Ureter (tissue), 1 donor: ENCODE measurements at regions not wholly inside any gene's neighbourhood (a gene's known extent, or its start where the extent isn't known, plus 50 kb on each side); places are given as distances from the start of the nearest gene placed in this dataset.

Source experiments
- DNase-seq: peaks from one replicate; pipeline ENCODE4 v3.0.0-alpha.2; 2020; ENCODE audit warnings: low spot score
- donor health status: DM: yes; HTN: yes; CAD: no.

DNA sequence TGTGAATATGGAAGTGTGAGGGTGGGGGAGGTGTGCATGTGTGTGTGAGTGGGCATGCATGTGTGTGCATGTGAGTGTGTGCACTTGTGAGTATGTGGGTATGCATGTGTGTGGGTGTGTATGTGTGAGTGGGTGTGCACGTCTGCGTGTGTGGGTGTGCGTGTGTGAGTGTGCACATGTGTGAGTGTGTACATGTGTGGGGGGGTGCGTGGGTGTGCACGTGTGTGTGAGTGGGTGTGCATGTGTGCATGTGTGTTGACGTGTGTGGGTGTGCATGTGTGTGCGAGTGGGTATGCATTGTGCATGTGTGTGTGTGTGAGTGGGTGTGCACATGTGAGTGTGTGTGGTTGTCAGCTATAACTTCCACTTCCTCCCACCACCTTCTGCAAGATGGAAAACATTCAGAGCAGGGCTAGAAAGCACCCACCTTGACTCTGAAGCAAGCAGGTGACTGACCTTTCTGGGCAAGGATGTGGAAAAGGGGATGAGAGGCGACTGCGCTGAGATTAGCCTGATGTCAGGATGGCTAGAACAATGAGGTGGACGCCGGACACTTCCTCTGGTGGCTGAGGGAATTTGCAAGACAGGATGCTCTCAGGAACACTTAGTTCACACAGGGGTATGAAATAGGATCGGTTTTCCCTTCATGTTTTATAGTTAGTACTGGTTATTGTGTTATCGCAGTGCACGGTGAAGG lies 103.6 kb downstream of the ACKR3 start:
- DNase-seq, result peak; percentile 27

DNA sequence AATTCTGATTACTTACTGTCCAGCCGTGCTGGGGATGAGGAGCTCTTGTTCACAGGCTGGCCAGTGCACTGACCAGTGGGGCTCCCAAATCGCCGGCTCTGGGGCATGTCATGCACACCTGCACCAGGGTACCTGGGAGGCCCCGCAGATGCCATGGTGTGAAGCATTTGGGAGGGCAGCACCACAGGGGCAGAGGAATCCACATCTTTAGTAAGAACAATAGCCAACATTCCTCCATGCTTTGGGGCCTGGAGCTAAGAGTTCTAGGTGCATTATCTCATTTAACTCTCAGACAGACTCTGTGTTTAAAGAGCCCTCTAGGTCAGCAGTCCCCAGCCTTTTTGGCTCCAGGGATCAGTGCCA lies 104.2 kb downstream of the ACKR3 start:
- peak; percentile 19 for DNase-seq

DNA sequence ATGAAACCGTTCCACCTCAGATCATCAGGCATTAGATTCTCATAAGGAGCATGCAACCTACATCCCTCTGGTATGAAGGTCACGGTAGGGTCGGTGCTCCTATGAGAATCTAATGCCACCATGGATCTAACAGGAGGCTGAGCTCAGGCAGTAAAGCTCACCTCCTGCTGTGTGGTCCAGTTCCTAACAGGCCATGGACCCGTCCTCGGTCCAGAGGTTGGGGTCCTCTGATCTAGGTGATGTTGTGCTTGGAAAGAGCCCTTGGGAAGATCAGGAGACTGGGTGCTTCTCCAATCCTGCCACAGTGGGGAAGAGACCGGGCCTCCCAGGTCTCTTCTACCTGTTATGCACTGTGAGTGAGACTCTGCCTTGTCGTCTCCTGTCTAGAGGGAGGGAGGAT lies 104.6 kb downstream of the ACKR3 start:
- DNase-seq, result peak; percentile 28

DNA sequence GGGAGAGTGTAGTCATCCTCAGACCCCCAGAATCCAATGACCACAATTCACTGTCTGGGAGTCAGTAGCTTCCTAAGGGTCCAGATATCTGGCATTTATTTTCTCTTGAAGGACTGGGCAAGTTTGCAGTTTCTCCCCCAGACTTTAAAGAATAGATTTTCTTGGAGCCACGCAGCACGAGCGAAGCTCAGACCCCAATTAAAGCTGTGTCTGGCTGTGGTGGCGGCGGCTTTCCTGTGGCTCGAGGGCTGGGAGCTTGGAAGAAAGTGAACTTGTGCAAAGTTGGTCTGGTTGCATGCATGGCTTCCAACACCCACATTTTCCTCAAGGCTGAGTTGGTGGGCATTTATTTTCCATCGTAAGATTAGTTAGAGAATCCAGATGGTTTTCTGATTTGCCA lies 105.0 kb downstream of the ACKR3 start:
- DNase-seq, result peak; percentile 36

DNA sequence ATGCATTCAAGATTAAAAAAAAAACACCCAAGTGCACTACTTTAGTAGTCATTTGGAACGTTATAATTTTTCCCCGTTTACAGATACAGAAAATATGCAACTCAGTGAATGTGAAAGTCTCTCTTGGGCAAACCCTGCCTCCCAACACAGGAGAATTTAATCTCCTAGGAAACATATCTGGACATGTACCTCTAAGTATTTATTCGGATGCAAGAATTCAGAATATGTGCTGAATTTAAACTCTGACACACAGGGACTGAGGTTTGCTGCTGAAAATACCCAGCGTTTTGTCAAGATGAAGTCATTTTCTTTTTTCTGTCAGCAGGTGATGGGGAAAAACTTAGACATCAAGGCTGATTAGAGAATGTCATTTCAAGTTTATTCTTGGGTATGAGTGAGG lies 105.4 kb downstream of the ACKR3 start:
- no peak for DNase-seq

DNA sequence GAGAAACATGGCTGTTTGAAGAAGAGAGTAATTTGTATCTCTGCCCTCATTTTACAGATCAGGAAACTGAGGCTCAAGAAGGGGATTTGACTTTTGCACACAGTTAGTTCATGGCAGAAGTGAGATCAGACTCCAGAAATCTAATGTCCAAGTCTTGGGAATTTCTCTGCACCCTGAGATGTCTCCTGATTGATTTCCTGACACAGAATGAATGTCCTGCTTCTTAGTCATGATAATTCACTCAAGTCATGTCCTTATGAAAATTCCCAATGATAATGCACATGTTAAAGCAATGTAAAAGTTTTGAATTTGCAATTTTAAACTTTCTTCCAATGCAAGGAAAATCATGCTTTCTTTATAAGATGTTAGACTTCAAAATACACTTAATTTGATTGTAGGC lies 105.9 kb downstream of the ACKR3 start:
- DNase-seq, result no peak

DNA sequence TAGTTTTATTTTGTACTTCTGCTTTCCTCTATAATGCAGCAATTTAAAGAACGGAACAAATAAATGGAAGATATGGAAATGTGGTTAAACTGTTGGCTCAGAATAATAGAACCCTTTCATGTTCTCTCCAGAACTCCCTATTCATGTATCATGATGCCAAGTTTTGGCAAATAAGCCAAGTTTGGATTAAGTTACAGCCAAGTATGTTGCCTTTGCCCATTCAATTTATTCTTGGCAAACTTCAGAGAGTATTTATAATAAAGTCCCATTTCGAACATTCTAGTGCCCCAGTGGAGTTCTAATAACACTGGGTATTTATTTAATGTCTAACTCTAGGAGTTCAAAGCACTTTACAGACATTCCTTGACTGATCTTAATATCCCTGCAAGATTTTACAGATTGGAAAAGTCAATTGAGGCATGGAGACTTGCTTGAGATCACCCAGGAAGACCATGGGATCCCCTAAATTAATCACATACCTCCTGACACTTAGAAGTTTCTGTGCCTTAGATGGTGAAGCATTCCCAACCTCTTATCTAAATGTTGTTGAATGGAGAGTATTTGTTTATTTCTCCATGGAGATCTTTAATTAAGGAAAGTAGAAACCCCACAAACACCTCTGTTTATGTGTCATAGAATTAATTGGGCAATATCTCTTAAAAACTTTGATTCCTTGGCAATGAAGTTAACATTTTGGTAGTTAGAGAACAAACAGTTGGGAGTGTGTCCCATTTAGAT lies 106.7 kb downstream of the ACKR3 start:
- no peak for DNase-seq

DNA sequence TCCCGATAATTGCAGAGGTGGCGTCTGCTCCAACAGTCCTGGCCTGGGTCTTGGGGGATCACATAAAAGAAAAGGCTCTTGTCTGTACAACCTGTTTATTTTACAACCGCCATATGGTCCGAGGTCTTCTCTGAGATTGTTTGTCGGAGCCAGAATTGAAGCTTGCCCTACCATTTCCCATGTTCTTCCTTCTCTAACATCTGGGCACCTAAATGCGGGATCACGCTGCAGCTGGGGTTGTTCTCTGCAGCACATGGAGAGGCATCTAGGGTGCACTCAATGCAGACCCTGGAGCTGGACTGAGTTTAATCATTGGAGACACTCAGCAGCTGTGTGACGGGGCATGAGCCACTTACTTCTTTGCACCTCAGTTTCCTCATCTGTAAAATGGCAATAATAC lies 107.7 kb downstream of the ACKR3 start:
- no peak for DNase-seq

DNA sequence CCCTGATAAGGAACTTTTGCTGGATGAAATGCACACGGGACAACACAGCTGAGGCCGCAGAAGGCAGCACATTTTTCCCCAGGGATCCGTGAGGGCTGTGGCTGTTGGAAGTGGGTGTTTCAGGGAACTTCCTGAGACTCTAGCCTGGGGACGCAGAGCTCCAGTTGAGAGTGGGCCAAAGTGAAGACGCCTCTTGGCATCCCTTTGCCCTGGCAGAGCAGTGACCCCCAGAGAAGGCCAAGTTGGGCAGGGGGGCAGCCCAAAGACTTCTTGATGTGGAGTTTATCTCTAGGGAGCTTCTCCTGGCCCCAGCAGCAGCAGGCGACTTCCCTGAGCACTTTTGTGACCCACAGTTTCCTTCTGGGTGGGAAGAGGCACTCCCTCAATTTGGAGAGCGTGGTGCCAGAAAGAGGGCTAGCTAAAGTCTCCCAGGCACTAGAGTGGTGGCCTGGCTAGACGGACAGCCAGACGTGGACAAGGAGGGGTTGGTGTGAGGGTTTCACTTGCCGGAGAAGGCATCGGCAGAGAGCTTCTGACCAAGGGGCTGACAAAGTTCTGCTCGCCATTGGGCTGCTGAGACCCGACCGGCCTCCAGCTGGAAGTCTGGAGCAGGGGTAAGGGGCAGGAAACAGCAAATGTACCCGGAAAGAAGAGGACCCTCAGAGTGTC lies 108.8 kb downstream of the ACKR3 start:
- no peak for DNase-seq

DNA sequence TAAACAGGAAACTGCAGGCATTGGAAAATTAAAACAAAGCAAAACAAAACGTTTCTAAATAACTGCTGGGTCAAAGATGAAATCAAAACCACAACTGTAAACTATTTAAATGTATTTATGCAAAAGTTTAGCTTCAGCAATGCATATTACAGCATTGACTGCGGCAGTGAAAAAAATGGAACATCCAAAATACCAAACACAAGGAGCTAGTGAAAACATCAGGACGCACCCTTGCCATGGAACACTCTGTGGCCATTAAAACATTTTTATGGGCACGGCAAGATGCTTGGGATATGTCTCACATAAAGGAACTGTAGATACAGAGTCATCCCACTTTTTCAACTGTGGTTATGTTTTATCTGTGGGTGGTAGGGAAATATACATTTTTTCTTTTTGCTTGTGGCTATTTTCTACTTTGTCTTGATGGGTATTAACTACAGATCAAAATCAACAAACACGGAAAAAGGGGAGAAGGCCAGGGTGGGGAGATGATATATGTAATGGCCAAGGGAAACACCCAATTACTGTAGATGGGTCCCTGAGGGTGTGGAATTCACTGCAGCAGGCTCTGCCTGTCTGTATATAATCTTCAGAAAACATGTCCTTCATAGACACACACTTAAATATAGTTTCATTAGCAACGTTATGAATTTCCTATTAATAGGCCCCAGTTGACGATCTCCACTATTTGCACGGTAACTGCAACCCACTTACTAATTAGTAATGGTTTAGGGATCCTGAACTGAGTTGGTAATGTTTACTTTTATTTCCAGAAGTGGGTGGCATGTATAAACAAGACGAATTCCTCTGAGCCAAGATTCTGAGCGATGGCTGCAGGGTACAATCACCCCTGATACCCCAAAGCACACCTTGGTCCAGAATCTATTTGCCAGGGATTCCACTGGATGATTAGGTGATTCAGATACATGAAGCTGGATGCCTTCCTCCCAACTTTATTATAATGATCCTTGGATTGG lies 110.5 kb downstream of the ACKR3 start:
- DNase-seq, result no peak

DNA sequence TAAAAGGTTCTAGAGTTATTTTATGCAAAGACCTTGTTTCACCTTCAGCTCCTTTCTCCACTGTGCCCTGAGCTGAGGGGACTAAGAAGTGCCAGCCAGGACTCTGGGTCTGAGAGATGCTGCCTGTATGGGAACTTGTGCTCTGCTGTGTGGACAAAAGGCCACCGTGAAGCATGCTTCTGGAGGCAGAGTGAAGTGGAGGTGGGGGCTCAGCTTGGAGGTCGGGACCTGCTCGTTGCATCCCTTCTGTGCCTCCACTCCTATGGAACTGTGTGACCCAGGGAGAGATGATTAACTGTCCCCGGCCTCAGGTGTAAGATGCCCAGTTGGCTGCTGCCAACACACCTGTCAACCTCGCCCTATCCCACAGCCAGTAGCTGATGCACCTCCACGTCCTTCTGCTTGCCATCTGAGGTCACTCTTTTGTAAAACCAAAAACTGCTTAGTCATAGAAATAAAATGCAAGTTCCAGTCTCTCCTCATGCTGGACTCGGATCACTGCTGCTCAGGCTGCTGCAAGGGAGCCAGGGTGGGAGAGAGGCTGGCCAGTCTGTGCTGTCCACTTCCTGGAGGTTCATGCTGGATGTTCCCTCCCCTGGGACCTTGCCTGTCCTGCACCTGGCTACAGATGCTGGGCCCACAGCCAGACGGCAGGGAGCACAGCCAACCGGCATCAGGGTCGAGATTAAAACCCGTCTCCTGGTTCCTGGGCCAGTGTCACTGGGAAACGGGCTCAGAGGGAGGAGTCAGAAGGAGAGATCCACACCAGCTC lies 113.2 kb downstream of the ACKR3 start:
- no peak for DNase-seq

DNA sequence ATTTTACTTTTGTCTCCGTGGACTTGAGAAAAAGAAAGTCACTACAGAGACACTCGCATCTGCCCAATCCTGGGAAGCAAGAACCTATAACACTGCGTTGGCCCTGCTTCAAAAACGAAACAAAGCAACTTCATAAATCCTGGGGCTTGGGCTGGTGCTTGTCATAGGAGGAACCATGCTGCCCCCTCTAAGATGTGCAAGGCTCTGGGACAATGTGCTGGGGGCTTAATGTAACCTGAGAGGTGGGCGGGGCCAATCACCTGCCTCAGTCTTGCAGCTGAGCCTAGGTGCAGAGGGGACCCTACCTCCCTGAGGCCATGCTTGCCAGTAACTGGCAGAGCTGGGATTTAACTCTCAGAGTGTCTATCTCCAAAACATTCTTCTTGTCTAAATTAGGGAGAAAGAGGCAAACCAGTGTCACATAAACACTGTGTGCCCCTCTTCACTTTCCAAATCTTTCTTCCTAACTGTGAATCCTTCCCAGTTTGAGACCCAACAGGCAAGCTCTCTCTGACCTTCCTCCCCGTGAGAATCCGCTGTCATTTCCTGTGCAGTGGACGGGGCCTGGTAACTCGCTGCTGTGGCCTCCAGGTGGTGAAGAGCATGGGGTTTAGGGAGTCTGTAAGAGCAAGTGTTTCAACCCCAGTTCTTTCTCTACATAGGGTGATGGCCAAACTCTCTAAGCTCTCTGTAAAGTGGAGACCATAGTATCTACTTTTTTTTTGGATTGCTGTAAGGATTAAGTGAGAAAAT lies 115.1 kb downstream of the ACKR3 start:
- DNase-seq, result no peak

DNA sequence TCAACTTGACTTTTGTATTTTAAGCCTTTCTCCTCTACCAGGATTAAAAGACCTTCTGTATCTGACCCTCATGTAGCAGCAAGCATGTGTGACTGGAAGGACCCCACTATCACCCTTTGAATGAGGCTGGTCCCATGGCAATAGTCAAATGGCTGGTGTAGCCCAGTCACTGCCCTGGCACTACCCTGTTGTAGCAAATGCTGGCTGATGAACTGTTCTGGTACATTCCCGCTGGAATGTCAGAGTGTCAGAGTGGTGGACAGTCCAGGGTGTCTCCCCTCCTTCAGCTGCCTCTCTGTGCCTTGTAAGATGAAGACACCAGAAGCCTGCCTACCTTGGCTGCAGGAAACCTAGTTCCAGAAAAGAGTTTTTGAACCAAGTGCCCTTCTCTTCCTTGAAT lies 115.7 kb downstream of the ACKR3 start:
- DNase-seq, result no peak

DNA sequence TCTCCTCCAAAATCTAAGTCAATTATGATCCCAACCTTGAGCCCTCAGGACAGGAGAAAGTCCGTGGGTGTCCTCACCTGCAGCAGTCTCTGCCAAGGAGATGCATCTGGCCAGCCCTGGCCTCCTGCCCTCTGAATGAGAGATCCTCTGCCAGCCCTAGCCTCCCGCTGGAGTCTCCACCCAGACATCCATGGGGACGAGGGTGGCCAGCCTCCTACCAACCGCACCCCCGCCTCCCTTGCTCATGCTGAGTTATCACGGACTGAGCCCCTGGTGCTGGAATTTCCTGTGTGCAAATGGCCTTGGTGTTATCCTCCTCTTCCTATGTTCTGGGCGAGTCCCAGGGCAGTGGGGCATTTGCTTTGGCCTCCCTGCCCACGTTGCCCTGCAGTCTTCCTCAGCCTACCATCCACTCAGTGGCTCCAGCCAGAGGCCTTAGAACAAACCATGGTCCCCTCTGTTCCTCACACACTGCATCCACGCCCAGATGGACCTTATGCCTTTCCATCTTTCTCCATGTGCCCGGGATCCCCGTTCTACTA lies 116.4 kb downstream of the ACKR3 start:
- DNase-seq, result no peak

DNA sequence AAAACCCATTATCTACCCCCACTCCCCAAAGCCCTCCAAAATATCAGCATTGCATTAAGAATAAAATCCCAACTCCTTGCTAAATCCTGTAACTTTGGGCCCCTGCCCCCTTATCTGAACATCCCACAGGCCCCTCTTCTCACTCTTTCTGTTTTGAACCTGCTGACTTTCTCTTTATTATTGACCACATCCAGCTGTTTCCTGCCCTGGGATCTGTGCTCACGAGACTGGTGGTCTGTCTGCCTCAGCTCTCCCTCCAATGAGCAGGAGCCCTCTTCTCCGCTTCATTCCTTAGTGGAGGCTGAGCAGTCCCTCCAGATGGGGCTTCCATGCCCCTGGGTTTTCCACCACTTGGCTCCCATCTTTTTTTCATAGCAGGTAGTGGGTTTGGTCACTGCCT lies 116.9 kb downstream of the ACKR3 start:
- DNase-seq, result no peak

DNA sequence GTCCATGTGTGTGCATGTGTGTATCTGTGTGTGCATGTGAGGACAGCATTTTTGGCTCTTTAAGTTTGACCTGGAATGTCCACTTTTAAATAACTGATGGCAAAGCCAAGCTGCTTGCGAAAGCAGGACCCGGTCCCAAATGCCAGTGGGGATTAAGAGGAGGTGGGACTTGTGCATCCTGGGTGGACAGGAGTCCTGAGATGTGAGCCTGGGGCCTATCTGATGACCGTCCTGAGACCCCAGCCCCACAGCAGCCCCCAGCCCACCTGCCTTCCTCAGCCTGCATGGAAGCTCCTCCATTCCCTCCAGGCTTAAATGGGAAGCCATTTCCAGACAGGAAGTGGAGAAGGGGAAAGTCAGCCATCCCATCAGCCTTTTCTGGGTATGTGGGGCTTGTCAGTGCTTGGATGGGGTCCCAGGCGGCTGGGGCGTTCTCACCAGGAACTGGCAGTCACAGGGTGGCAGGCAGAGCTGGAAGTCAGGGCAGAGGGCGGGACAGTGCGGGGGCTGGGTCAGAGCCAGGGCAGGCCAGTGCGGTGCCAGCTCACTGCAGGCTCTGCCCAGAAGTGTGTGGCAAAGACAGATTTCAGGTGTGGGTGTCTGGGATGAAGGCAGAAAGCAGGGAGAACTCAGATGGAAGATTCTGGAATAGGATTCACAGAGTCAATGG lies 117.8 kb downstream of the ACKR3 start:
- no peak for DNase-seq

DNA sequence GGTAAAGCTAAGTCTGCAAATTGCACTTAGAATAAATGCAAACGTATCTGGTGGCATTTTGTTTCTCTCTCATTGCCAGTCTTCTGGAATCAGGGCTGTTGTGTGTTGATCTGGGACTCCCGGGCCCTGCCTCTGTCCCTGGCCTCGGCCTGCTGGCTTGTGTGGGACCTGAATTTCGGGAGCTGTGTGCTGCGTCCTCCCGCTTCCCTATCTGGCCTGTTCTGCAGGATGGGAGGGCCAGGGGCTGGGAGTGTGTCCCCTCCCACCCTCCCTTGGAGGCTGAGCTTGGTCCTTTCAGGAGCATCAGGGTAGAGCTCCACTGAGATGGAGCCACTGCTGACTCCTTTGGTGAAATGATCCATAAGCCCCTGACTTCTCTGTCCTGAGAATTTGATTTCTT lies 118.5 kb downstream of the ACKR3 start:
- DNase-seq, result no peak

DNA sequence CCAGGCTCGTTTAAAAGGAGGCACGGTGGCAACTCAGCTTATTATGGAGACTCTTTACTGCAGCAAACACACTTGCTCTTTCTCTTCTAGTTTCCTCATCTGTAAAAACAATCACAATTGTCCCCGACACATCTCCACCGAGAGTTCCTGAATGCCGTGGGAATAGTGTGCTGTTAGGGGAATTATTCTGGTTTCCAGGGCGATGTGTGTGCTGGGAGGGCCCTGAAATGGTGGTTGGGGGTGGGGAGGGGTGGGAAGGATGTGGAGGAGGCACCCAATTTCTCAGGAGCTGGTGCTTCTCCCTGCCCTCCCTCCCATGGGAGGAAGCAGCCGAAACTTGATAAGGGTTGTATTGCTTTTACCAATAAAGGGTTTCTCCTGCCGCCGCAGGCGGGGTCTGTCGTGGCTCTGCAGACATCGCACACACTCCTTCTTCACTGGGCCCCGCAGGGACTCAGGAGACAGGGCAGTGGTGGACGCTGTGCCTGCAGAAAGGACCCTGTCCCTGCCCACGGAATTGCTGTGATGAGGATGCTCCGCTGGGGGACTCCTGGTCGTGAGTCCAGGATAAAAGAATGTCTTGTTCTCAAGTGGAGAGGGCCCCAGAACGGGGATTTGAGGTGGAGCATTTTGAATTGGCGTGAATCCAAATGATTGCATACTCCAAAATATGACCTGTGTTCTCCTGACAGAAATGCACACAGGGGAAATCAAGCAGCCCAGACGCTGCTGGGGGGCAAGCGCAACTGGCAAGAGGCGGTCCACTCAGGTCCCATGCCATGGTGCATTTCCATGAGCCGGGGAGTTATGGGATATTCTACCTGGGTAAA lies 119.2 kb downstream of the ACKR3 start:
- no peak for DNase-seq

DNA sequence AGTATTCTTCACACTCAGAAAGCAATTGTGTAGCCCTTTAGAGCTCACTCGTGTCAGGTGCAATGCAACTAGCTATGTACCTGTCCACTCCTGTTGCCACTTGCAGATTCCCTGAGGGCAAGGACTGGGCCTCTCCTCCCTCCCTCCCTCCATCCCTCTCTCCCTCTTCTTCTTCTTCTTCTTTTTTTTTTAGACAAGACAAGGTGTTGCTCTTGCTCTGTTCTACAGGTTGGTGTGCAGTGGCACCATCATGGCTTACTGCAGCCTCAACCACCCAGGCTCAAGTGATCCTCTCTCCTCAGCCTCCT lies 119.7 kb downstream of the ACKR3 start:
- DNase-seq, result no peak
